HEK293T (cell line): ENCODE measurements at regions not wholly inside any gene's neighbourhood (a gene's known extent, or its start where the extent isn't known, plus 50 kb on each side); places are given as distances from the start of the nearest gene placed in this dataset.

Experiments used
- BHLHE40 ChIP-seq: fragments of 450-650 bp; IDR thresholded peaks from 2 replicates; pipeline ENCODE4 v1.6.1; 2016; ENCODE audit warnings: mild to moderate bottlenecking, moderate library complexity, borderline replicate concordance
- SP1 ChIP-seq: fragments of 450-650 bp; IDR thresholded peaks from 2 replicates; pipeline ENCODE4 v1.6.1; 2017
- TARDBP ChIP-seq: fragments of 450-650 bp; IDR thresholded peaks from 2 replicates; pipeline ENCODE4 v1.6.1; 2016

GRCh38 chr19:30150626-30151025, 208.6 kb downstream of the URI1 start:
- no peak for TF ChIP-seq BHLHE40
- TF ChIP-seq TARDBP: no peak
- TF ChIP-seq SP1: no peak
